ENCODE measurements at regions not wholly inside any gene's neighbourhood (a gene's known extent, or its start where the extent isn't known, plus 50 kb on each side); places are given as distances from the start of the nearest gene placed in this dataset.

DNA sequence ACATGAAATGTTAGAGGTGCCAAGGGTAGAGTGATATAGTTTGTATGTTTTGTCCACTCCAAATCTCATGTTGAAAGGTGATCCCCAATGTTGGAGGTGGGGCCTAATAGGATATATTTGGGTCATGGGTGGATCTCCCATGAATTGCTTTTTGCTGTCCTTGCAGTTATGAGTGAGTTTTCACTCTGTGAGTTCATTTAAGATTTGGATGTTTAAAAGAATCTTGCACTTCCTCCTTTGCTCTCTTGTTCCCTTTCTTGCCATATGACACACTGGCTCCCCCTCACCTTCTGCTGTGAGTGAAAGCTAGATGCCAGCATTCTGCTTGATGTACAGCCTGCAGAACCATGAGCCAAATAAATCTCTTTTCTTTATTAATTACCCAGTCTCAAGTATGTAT, 269.2 kb downstream of the ZWINT start:
- H2AFZ ChIP-seq (ENCODE audit: low read depth, low read length): no peak overlapping the region
- H3K4me2 ChIP-seq (ENCODE audit: low read length): no peak overlapping the region
- H3K79me2 ChIP-seq (replicated peaks; ENCODE audit: insufficient read depth, low read length): no peaks in the 10 kb centered on the region
- no peaks in the 10 kb centered on the region for H3K36me3 ChIP-seq (ENCODE audit: insufficient read depth, low read length)
- H3K4me3 ChIP-seq (ENCODE audit: low read length): no peak overlapping the region
- no peaks in the 10 kb centered on the region for H3K27me3 ChIP-seq (ENCODE audit: insufficient read depth, low read depth, low read length)
- H3K9me3 ChIP-seq (ENCODE audit: low read length): peaks cover 8% of the 10 kb centered on the region
- TF ChIP-seq, protein P1, sequence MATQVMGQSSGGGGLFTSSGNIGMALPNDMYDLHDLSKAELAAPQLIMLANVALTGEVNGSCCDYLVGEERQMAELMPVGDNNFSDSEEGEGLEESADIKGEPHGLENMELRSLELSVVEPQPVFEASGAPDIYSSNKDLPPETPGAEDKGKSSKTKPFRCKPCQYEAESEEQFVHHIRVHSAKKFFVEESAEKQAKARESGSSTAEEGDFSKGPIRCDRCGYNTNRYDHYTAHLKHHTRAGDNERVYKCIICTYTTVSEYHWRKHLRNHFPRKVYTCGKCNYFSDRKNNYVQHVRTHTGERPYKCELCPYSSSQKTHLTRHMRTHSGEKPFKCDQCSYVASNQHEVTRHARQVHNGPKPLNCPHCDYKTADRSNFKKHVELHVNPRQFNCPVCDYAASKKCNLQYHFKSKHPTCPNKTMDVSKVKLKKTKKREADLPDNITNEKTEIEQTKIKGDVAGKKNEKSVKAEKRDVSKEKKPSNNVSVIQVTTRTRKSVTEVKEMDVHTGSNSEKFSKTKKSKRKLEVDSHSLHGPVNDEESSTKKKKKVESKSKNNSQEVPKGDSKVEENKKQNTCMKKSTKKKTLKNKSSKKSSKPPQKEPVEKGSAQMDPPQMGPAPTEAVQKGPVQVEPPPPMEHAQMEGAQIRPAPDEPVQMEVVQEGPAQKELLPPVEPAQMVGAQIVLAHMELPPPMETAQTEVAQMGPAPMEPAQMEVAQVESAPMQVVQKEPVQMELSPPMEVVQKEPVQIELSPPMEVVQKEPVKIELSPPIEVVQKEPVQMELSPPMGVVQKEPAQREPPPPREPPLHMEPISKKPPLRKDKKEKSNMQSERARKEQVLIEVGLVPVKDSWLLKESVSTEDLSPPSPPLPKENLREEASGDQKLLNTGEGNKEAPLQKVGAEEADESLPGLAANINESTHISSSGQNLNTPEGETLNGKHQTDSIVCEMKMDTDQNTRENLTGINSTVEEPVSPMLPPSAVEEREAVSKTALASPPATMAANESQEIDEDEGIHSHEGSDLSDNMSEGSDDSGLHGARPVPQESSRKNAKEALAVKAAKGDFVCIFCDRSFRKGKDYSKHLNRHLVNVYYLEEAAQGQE (IDR thresholded peaks at IDR 0.05; ENCODE audit: borderline replicate concordance): no peak
- TF ChIP-seq, protein P2, sequence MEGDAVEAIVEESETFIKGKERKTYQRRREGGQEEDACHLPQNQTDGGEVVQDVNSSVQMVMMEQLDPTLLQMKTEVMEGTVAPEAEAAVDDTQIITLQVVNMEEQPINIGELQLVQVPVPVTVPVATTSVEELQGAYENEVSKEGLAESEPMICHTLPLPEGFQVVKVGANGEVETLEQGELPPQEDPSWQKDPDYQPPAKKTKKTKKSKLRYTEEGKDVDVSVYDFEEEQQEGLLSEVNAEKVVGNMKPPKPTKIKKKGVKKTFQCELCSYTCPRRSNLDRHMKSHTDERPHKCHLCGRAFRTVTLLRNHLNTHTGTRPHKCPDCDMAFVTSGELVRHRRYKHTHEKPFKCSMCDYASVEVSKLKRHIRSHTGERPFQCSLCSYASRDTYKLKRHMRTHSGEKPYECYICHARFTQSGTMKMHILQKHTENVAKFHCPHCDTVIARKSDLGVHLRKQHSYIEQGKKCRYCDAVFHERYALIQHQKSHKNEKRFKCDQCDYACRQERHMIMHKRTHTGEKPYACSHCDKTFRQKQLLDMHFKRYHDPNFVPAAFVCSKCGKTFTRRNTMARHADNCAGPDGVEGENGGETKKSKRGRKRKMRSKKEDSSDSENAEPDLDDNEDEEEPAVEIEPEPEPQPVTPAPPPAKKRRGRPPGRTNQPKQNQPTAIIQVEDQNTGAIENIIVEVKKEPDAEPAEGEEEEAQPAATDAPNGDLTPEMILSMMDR (IDR thresholded peaks at IDR 0.05; ENCODE audit: poor library complexity, severe bottlenecking): no peak
- TF ChIP-seq EP300 (conservative IDR thresholded peaks at IDR 0.05; ENCODE audit: poor library complexity, severe bottlenecking): no peak
- no peak for TF ChIP-seq SMC3 (conservative IDR thresholded peaks at IDR 0.05; ENCODE audit: poor library complexity)
- no peak for TF ChIP-seq RAD21 (conservative IDR thresholded peaks at IDR 0.05)
- H4K20me1 ChIP-seq (ENCODE audit: insufficient read depth): no peaks in the 10 kb centered on the region
- no peak overlapping the region for H3K9ac ChIP-seq (ENCODE audit: low read length)
- H3F3A ChIP-seq (ENCODE audit: insufficient read depth, low read length, poor library complexity, severe bottlenecking): no peaks in the 10 kb centered on the region
- no peak overlapping the region for H3K27ac ChIP-seq (ENCODE audit: low read length)
- no peaks in the 10 kb centered on the region for H3K9me2 ChIP-seq (ENCODE audit: insufficient read depth, low read length)

DNA sequence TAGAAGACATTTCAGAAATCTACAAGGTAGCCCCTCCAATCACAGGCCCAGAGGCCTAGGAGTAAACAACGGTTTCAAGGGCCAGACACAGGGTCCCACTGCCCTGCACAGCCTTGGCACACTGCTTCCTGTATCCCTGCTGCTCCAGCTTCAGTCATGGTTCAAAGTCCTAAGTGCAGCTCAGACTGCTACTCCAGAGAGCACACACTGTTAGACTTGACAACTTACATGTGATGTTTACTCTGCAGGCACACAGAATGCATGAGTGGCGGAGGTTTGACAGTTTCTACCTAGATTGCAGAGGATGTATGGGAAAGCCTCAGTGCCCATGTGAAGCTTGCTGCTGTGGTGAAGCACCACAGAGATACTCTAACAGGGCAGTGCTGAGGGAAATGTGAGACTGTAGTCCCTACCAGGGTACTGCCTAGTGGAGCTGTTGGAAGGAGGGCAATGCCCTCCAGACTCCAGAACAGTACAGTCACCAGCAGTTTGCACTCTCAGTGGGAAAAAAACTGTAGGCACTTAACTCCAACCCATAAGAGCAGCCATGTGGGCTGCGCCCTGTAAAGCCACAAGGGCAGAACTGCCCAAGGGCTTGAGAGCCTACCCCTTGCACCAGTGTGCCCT, 270.0 kb downstream of the ZWINT start:
- TF ChIP-seq, protein P2 (IDR thresholded peaks at IDR 0.05; ENCODE audit: poor library complexity, severe bottlenecking): no peak
- TF ChIP-seq SMC3 (conservative IDR thresholded peaks at IDR 0.05; ENCODE audit: poor library complexity) (no peak), TAF1 (IDR thresholded peaks at IDR 0.05; ENCODE audit: low read depth) (no peak), RAD21 (conservative IDR thresholded peaks at IDR 0.05) (no peak), EP300 (conservative IDR thresholded peaks at IDR 0.05; ENCODE audit: poor library complexity, severe bottlenecking) (no peak), EZH2 (IDR thresholded peaks at IDR 0.05; ENCODE audit: borderline replicate concordance, insufficient read depth, low read length, poor library complexity, severe bottlenecking) (no peak), MXI1 (conservative IDR thresholded peaks at IDR 0.05; ENCODE audit: poor library complexity, severe bottlenecking) (no peak), POLR2AphosphoS5 (IDR thresholded peaks at IDR 0.05) (no peak)
- TF ChIP-seq, protein P1 (IDR thresholded peaks at IDR 0.05; ENCODE audit: borderline replicate concordance): no peak
- peaks cover 8% of the 10 kb centered on the region for H3K9me3 ChIP-seq (ENCODE audit: low read length)

More for the DNA sequence above, 270.0 kb downstream of the ZWINT start:
- Histone ChIP-seq H3K27ac (ENCODE audit: low read length) (no peak overlapping the region), H3K27me3 (ENCODE audit: insufficient read depth, low read depth, low read length) (no peaks in the 10 kb centered on the region), H3K4me2 (ENCODE audit: low read length) (no peak overlapping the region), H2AFZ (ENCODE audit: low read depth, low read length) (no peak overlapping the region), H3K9ac (ENCODE audit: low read length) (no peak overlapping the region), H3F3A (ENCODE audit: insufficient read depth, low read length, poor library complexity, severe bottlenecking) (no peaks in the 10 kb centered on the region), H3K4me3 (ENCODE audit: low read length) (no peak overlapping the region), H3K36me3 (ENCODE audit: insufficient read depth, low read length) (no peaks in the 10 kb centered on the region), H4K20me1 (ENCODE audit: insufficient read depth) (no peaks in the 10 kb centered on the region), H3K9me2 (ENCODE audit: insufficient read depth, low read length) (no peaks in the 10 kb centered on the region), H3K79me2 (replicated peaks; ENCODE audit: insufficient read depth, low read length) (no peaks in the 10 kb centered on the region)

All from neural cell (in vitro differentiated cells).